Fibroblast of lung (primary cell): ENCODE measurements at regions not wholly inside any gene's neighbourhood (a gene's known extent, or its start where the extent isn't known, plus 50 kb on each side); places are given as distances from the start of the nearest gene placed in this dataset.

Source experiments
- EZH2 ChIP-seq: IDR thresholded peaks from 2 replicates; pipeline ENCODE4 v1.5.1; 2012; ENCODE audit warnings: low read length, control low read depth, mild to moderate bottlenecking; ENCODE audit errors: missing control alignments
- TF ChIP-seq, protein P1 (sequence below), 2 donors: IDR thresholded peaks in 1 of 2; conservative IDR thresholded peaks in 1 of 2; 1 replicate in 1 of 2; 2 replicates in 1 of 2; pipeline ENCODE4 v1.5.1; 2011 to 2012; ENCODE audit warnings: low read length in 2 of 2, control low read depth in 1 of 2, inconsistent platforms in 1 of 2, low read depth in 1 of 2, mild to moderate bottlenecking in 1 of 2

- TF ChIP-seq, protein P1, sequence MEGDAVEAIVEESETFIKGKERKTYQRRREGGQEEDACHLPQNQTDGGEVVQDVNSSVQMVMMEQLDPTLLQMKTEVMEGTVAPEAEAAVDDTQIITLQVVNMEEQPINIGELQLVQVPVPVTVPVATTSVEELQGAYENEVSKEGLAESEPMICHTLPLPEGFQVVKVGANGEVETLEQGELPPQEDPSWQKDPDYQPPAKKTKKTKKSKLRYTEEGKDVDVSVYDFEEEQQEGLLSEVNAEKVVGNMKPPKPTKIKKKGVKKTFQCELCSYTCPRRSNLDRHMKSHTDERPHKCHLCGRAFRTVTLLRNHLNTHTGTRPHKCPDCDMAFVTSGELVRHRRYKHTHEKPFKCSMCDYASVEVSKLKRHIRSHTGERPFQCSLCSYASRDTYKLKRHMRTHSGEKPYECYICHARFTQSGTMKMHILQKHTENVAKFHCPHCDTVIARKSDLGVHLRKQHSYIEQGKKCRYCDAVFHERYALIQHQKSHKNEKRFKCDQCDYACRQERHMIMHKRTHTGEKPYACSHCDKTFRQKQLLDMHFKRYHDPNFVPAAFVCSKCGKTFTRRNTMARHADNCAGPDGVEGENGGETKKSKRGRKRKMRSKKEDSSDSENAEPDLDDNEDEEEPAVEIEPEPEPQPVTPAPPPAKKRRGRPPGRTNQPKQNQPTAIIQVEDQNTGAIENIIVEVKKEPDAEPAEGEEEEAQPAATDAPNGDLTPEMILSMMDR (conservative IDR thresholded peaks at IDR 0.05 in 1 of 2, IDR thresholded peaks at IDR 0.05 in 1 of 2; ENCODE audit: low read depth in 1 of 2, low read length in 2 of 2) = no peak
- no peak for TF ChIP-seq EZH2
Measured at GRCh38 chr3:27535809-27536392, 51.7 kb upstream of the SLC4A7 start.
